H7 (cell line): ENCODE measurements at regions not wholly inside any gene's neighbourhood (a gene's known extent, or its start where the extent isn't known, plus 50 kb on each side); places are given as distances from the start of the nearest gene placed in this dataset.
"Not testable (repeated sequence)": the region's sequence is repeated elsewhere in the genome, so short reads cannot be mapped to it uniquely, and the experiment has no call there.

Experiments
- DNase-seq: peaks from one replicate; pipeline ENCODE4 v3.0.0; 2012
- H3K27me3 ChIP-seq: 2 replicates; pipeline ENCODE4 v1.6.0; 2011; ENCODE audit warnings: mild to moderate bottlenecking, low read length; ENCODE audit not compliant: control insufficient read depth, insufficient read depth
- H3K36me3 ChIP-seq: replicated peaks from 2 replicates; pipeline ENCODE4 v1.5.1; 2011; ENCODE audit warnings: low read length; ENCODE audit not compliant: control insufficient read depth, insufficient read depth
- H3K4me3 ChIP-seq: 2 replicates; pipeline ENCODE4 v1.5.1; 2011; ENCODE audit warnings: low read depth, mild to moderate bottlenecking, control low read depth, low read length, moderate library complexity; ENCODE audit not compliant: insufficient read depth

GRCh38 chr1:72987871-72988270 is 705.5 kb upstream of the NEGR1 start:
- not testable (repeated sequence) for DNase-seq, H3K36me3 ChIP-seq, H3K27me3 ChIP-seq, H3K4me3 ChIP-seq

- H3K4me3 ChIP-seq = no peak overlapping the region
- no peak for DNase-seq
- no peaks in the 10 kb centered on the region for H3K36me3 ChIP-seq
- no peaks in the 10 kb centered on the region for H3K27me3 ChIP-seq
Measured at GRCh38 chr1:72986591-72987290, 704.4 kb upstream of the NEGR1 start.

- H3K4me3 ChIP-seq = peak overlapping the region; percentile 45; the same call in 1 of the 2 replicates
- not testable (repeated sequence) for H3K36me3 ChIP-seq, H3K27me3 ChIP-seq, DNase-seq
Measured at GRCh38 chr1:72985024-72985423, 702.7 kb upstream of the NEGR1 start.

GRCh38 chr1:72983011-72983410 is 700.7 kb upstream of the NEGR1 start:
- H3K4me3 ChIP-seq = peak overlapping the region; percentile 45
- not testable (repeated sequence) for H3K36me3 ChIP-seq

GRCh38 chr1:72969461-72969860 is 687.1 kb upstream of the NEGR1 start:
- Histone ChIP-seq H3K4me3 (no peak overlapping the region), H3K27me3 (no peaks in the 10 kb centered on the region), H3K36me3 (no peaks in the 10 kb centered on the region)
- DNase-seq = no peak

More at GRCh38 chr1:72983011-72983410, 700.7 kb upstream of the NEGR1 start:
- H3K27me3 ChIP-seq, DNase-seq: not testable (repeated sequence)

GRCh38 chr1:72954943-72955342 is 672.6 kb upstream of the NEGR1 start:
- no peak for DNase-seq
- Histone ChIP-seq H3K4me3 (no peak overlapping the region), H3K27me3 (no peaks in the 10 kb centered on the region), H3K36me3 (no peaks in the 10 kb centered on the region)

GRCh38 chr1:72950900-72951299 is 668.6 kb upstream of the NEGR1 start:
- not testable (repeated sequence) for H3K36me3 ChIP-seq, DNase-seq, H3K4me3 ChIP-seq, H3K27me3 ChIP-seq

- Histone ChIP-seq H3K4me3 (no peak overlapping the region), H3K36me3 (no peaks in the 10 kb centered on the region), H3K27me3 (no peaks in the 10 kb centered on the region)
- no peak for DNase-seq
Measured at GRCh38 chr1:72946903-72947499, 664.7 kb upstream of the NEGR1 start.

GRCh38 chr1:72942008-72942407 is 659.7 kb upstream of the NEGR1 start:
- H3K27me3 ChIP-seq = no peaks in the 10 kb centered on the region
- H3K4me3 ChIP-seq = no peak overlapping the region
- H3K36me3 ChIP-seq = no peaks in the 10 kb centered on the region
- DNase-seq = no peak

- no peaks in the 10 kb centered on the region for H3K36me3 ChIP-seq
- no peak overlapping the region for H3K4me3 ChIP-seq
- no peak for DNase-seq
- no peaks in the 10 kb centered on the region for H3K27me3 ChIP-seq
Measured at GRCh38 chr1:72938408-72938807, 656.1 kb upstream of the NEGR1 start.

GRCh38 chr1:72937905-72938304 is 655.6 kb upstream of the NEGR1 start:
- no peaks in the 10 kb centered on the region for H3K27me3 ChIP-seq
- H3K36me3 ChIP-seq = no peaks in the 10 kb centered on the region
- DNase-seq = no peak
- H3K4me3 ChIP-seq = no peak overlapping the region

GRCh38 chr1:72936942-72937341 is 654.6 kb upstream of the NEGR1 start:
- Histone ChIP-seq H3K4me3 (no peak overlapping the region), H3K36me3 (no peaks in the 10 kb centered on the region), H3K27me3 (no peaks in the 10 kb centered on the region)
- DNase-seq = no peak

- Histone ChIP-seq H3K4me3 (no peak overlapping the region), H3K27me3 (no peaks in the 10 kb centered on the region), H3K36me3 (no peaks in the 10 kb centered on the region)
- DNase-seq = no peak
Measured at GRCh38 chr1:72936151-72936740, 653.9 kb upstream of the NEGR1 start.

GRCh38 chr1:72932025-72932424 is 649.7 kb upstream of the NEGR1 start:
- DNase-seq = no peak
- no peak overlapping the region for H3K4me3 ChIP-seq
- H3K36me3 ChIP-seq = no peaks in the 10 kb centered on the region
- no peaks in the 10 kb centered on the region for H3K27me3 ChIP-seq

GRCh38 chr1:72930528-72930927 is 648.2 kb upstream of the NEGR1 start:
- no peak for DNase-seq
- H3K36me3 ChIP-seq = no peaks in the 10 kb centered on the region

More at GRCh38 chr1:72930528-72930927, 648.2 kb upstream of the NEGR1 start:
- Histone ChIP-seq H3K27me3 (no peaks in the 10 kb centered on the region), H3K4me3 (no peak overlapping the region)
